ENCODE measurements at regions not wholly inside any gene's neighbourhood (a gene's known extent, or its start where the extent isn't known, plus 50 kb on each side); places are given as distances from the start of the nearest gene placed in this dataset.
A peak's percentile ranks its signal among the peaks of the same experiment; 100 is the strongest.
"Not testable (repeated sequence)": the region's sequence is repeated elsewhere in the genome, so short reads cannot be mapped to it uniquely, and the experiment has no call there.

GRCh38 chr9:41075671-41076070 is 52.8 kb downstream of the FOXD4L6 start:
- WGBS (ENCODE audit: low lambda C conversion rate) = 36% methylated on average over 1 of the region's 1 CpG
- peak overlapping the region; percentile 95 for H3K9ac ChIP-seq
- H3K4me1 ChIP-seq (ENCODE audit: control insufficient read depth in 1 of 2, insufficient read depth in 2 of 2, low read depth in 1 of 2, low read length in 1 of 2); H3K9me2 ChIP-seq; CTCF ChIA-PET; H4K20me1 ChIP-seq (ENCODE audit: insufficient read depth); H3K36me3 ChIP-seq (replicated peaks in 1 of 2; ENCODE audit: control insufficient read depth in 1 of 2, insufficient read depth in 2 of 2, low read length in 1 of 2); H2AFZ ChIP-seq (ENCODE audit: low read depth); H3K9me3 ChIP-seq; H3K27me3 ChIP-seq (ENCODE audit: insufficient read depth); POLR2A ChIA-PET; H3F3A ChIP-seq (replicated peaks; ENCODE audit: insufficient read depth); DNase-seq; H3K4me3 ChIP-seq (ENCODE audit: low read depth in 2 of 2, low read length in 1 of 2): not testable (repeated sequence)
- peak overlapping the region; percentile 86 for H3K4me2 ChIP-seq
- peaks cover 22% of the 10 kb centered on the region for H3K79me2 ChIP-seq (ENCODE audit: insufficient read depth)
- peak overlapping the region in 1 of 2 experiments; percentile 56; a peak in 2 of 4 replicates for H3K27ac ChIP-seq (ENCODE audit: low read depth in 2 of 2, low read length in 1 of 2)

DNA sequence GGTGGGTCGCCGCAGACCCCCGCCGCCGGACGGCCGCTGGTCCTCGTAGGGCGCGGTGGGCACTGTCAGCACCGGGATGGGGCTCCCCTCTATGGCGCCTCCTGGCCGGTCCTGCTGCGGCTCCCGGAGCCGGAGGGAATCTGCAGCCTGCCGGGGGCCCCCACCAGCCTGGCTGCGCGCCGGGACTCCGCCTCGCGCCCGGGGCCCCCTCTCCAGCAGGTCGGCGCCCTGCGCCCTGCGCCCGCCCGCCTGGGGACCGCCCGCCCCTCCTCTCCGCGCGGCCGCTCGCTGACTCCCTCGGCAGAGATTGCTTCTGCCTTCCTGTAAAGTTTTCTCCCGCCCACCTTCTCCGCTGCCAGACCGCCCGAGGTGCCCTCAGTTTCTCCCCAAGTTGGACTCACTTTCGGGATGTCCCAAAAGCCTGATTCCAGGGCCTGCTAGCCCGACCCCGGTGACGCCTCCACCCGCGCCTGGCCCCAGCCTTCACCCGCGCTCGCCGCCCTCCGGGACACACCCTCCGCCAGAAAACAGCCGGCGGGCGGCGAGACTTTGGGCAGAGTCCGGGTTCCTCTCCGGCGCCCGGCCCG is 54.0 kb downstream of the FOXD4L6 start:
- CTCF ChIA-PET; H3K36me3 ChIP-seq (replicated peaks in 1 of 2; ENCODE audit: control insufficient read depth in 1 of 2, insufficient read depth in 2 of 2, low read length in 1 of 2); H4K20me1 ChIP-seq (ENCODE audit: insufficient read depth); H3K9me3 ChIP-seq; H3K27me3 ChIP-seq (ENCODE audit: insufficient read depth); H3K4me1 ChIP-seq (ENCODE audit: control insufficient read depth in 1 of 2, insufficient read depth in 2 of 2, low read depth in 1 of 2, low read length in 1 of 2); H3F3A ChIP-seq (replicated peaks; ENCODE audit: insufficient read depth); POLR2A ChIA-PET; H3K9me2 ChIP-seq: not testable (repeated sequence)
- 3% methylated on average over 59 of the region's 63 CpGs for WGBS (ENCODE audit: low lambda C conversion rate)
- H3K4me3 ChIP-seq (ENCODE audit: low read depth in 2 of 2, low read length in 1 of 2) = peak overlapping the region; percentile 42 to 74
- peak overlapping the region; percentile 74; the same call in 1 of the 2 replicates for H2AFZ ChIP-seq (ENCODE audit: low read depth)
- DNase-seq = peak; percentile 20
- peak overlapping the region in 1 of 2 experiments; percentile 73; a peak in 2 of 4 replicates for H3K27ac ChIP-seq (ENCODE audit: low read depth in 2 of 2, low read length in 1 of 2)
- H3K4me2 ChIP-seq = peak overlapping the region; percentile 86
- peak overlapping the region; percentile 95 for H3K9ac ChIP-seq
- H3K79me2 ChIP-seq (ENCODE audit: insufficient read depth) = peaks cover 30% of the 10 kb centered on the region

- H4K20me1 ChIP-seq (ENCODE audit: insufficient read depth); H3K27me3 ChIP-seq (ENCODE audit: insufficient read depth); H3K36me3 ChIP-seq (replicated peaks in 1 of 2; ENCODE audit: control insufficient read depth in 1 of 2, insufficient read depth in 2 of 2, low read length in 1 of 2); H3K9me3 ChIP-seq; POLR2A ChIA-PET; H3K4me1 ChIP-seq (ENCODE audit: control insufficient read depth in 1 of 2, insufficient read depth in 2 of 2, low read depth in 1 of 2, low read length in 1 of 2); H3F3A ChIP-seq (replicated peaks; ENCODE audit: insufficient read depth); CTCF ChIA-PET; H3K9me2 ChIP-seq: not testable (repeated sequence)
- 11% methylated on average over 25 of the region's 39 CpGs for WGBS (ENCODE audit: low lambda C conversion rate)
- Histone ChIP-seq H3K9ac (peak overlapping the region; percentile 95), H3K27ac (ENCODE audit: low read depth in 2 of 2, low read length in 1 of 2) (peak overlapping the region in 1 of 2 experiments; percentile 18; a peak in 1 of 4 replicates), H3K79me2 (ENCODE audit: insufficient read depth) (peaks cover 33% of the 10 kb centered on the region), H3K4me3 (ENCODE audit: low read depth in 2 of 2, low read length in 1 of 2) (peak overlapping the region; percentile 42 to 74), H3K4me2 (peak overlapping the region; percentile 86), H2AFZ (ENCODE audit: low read depth) (0 out of 2 replicates have a peak overlapping the region, but pooled peaks have one; percentile 70)
- peak; percentile 4 for DNase-seq
These were observed 54.8 kb downstream of the FOXD4L6 start for GRCh38 chr9:41073471-41074243.

DNA sequence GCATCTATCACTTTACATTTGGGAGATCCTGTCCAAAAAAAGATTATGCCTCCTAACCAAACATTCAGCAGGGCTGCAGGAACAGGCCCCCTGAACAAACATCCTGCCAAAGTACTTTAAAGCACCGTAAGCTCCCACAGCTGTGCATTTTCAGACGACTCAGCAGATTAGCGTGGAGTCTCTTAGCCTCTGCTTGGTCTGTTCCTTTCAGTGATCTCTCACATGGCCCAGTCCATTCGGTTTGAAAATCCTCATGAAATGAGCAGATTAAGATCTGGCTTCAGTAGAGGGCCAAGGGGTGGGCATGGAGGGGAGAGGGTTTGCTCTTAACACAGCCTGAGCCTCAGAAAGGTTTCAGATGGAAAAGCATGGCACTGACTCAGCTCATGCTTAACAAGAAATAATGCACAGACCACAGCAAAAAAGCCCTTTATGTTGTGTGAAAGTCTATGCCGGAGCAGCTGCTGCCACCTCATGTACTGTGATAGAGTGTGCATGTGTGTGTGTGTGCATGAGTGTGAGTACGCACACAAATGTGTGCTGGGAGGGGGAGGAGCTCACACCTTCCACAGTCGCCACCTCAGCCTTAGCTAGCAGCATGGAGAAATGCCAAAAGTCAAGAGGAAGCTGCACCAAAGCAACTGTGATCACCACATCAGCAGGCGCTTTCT is 64.2 kb downstream of the FOXD4L6 start:
- H3K79me2 ChIP-seq (ENCODE audit: insufficient read depth) = peaks cover 17% of the 10 kb centered on the region; the same call in 1 of the 2 replicates
- H3K4me2 ChIP-seq = peak overlapping the region; percentile 46
- H3K9me3 ChIP-seq; H3K9me2 ChIP-seq; H3F3A ChIP-seq (replicated peaks; ENCODE audit: insufficient read depth); DNase-seq; CTCF ChIA-PET; H2AFZ ChIP-seq (ENCODE audit: low read depth); H4K20me1 ChIP-seq (ENCODE audit: insufficient read depth); H3K9ac ChIP-seq; H3K4me1 ChIP-seq (ENCODE audit: control insufficient read depth in 1 of 2, insufficient read depth in 2 of 2, low read depth in 1 of 2, low read length in 1 of 2); POLR2A ChIA-PET; H3K27me3 ChIP-seq (ENCODE audit: insufficient read depth); H3K36me3 ChIP-seq (replicated peaks in 1 of 2; ENCODE audit: control insufficient read depth in 1 of 2, insufficient read depth in 2 of 2, low read length in 1 of 2): not testable (repeated sequence)
- H3K4me3 ChIP-seq (ENCODE audit: low read depth in 2 of 2, low read length in 1 of 2) = 0 out of 4 replicates have a peak overlapping the region, but pooled peaks of 1 of the 2 experiments have one; percentile 14
- 0 out of 4 replicates have a peak overlapping the region, but pooled peaks of 1 of the 2 experiments have one; percentile 13 for H3K27ac ChIP-seq (ENCODE audit: low read depth in 2 of 2, low read length in 1 of 2)
- 28% methylated on average over 8 of the region's 8 CpGs for WGBS (ENCODE audit: low lambda C conversion rate)

GRCh38 chr9:41063243-41063642 is 65.2 kb downstream of the FOXD4L6 start:
- H3K9me2 ChIP-seq; H3K9me3 ChIP-seq; POLR2A ChIA-PET; H2AFZ ChIP-seq (ENCODE audit: low read depth); H3K36me3 ChIP-seq (replicated peaks in 1 of 2; ENCODE audit: control insufficient read depth in 1 of 2, insufficient read depth in 2 of 2, low read length in 1 of 2); H4K20me1 ChIP-seq (ENCODE audit: insufficient read depth); H3K27me3 ChIP-seq (ENCODE audit: insufficient read depth); H3F3A ChIP-seq (replicated peaks; ENCODE audit: insufficient read depth); CTCF ChIA-PET; H3K9ac ChIP-seq; H3K4me3 ChIP-seq (ENCODE audit: low read depth in 2 of 2, low read length in 1 of 2); H3K4me2 ChIP-seq; H3K4me1 ChIP-seq (ENCODE audit: control insufficient read depth in 1 of 2, insufficient read depth in 2 of 2, low read depth in 1 of 2, low read length in 1 of 2); DNase-seq; H3K27ac ChIP-seq (ENCODE audit: low read depth in 2 of 2, low read length in 1 of 2): not testable (repeated sequence)
- WGBS (ENCODE audit: low lambda C conversion rate) = 84% methylated on average over 5 of the region's 5 CpGs
- peaks cover 14% of the 10 kb centered on the region; the same call in 1 of the 2 replicates for H3K79me2 ChIP-seq (ENCODE audit: insufficient read depth)

GRCh38 chr9:41059603-41060002 is 68.9 kb downstream of the FOXD4L6 start:
- H4K20me1 ChIP-seq (ENCODE audit: insufficient read depth); H3K27ac ChIP-seq (ENCODE audit: low read depth in 2 of 2, low read length in 1 of 2); H3K9ac ChIP-seq; H3K4me2 ChIP-seq; H2AFZ ChIP-seq (ENCODE audit: low read depth); H3K36me3 ChIP-seq (replicated peaks in 1 of 2; ENCODE audit: control insufficient read depth in 1 of 2, insufficient read depth in 2 of 2, low read length in 1 of 2); H3K4me1 ChIP-seq (ENCODE audit: control insufficient read depth in 1 of 2, insufficient read depth in 2 of 2, low read depth in 1 of 2, low read length in 1 of 2); H3F3A ChIP-seq (replicated peaks; ENCODE audit: insufficient read depth); POLR2A ChIA-PET; CTCF ChIA-PET; DNase-seq; H3K27me3 ChIP-seq (ENCODE audit: insufficient read depth); H3K9me3 ChIP-seq; H3K4me3 ChIP-seq (ENCODE audit: low read depth in 2 of 2, low read length in 1 of 2); H3K9me2 ChIP-seq: not testable (repeated sequence)
- H3K79me2 ChIP-seq (ENCODE audit: insufficient read depth) = peaks cover 17% of the 10 kb centered on the region; the same call in 1 of the 2 replicates
- WGBS (ENCODE audit: low lambda C conversion rate) = 46% methylated on average over 1 of the region's 1 CpG
